ENCODE measurements at regions not wholly inside any gene's neighbourhood (a gene's known extent, or its start where the extent isn't known, plus 50 kb on each side); places are given as distances from the start of the nearest gene placed in this dataset.

GRCh38 chr2:6017736-6018286 is 325.6 kb downstream of the SOX11 start:
- no peak overlapping the region for H3K4me3 ChIP-seq (ENCODE audit: low read length)
- no peak for DNase-seq (ENCODE audit: low read depth)
- TF ChIP-seq CTCF (IDR thresholded peaks at IDR 0.05; ENCODE audit: insufficient read depth, low read depth, low read length, missing control alignments), result no peak

- H3K4me3 ChIP-seq (ENCODE audit: low read length), result no peak overlapping the region
- TF ChIP-seq CTCF (IDR thresholded peaks at IDR 0.05; ENCODE audit: insufficient read depth, low read depth, low read length, missing control alignments), result no peak
- DNase-seq (ENCODE audit: low read depth), result no peak
Measured at GRCh38 chr2:6024229-6024628, 332.0 kb downstream of the SOX11 start.

- no peak overlapping the region for H3K4me3 ChIP-seq (ENCODE audit: low read length)
- no peak for DNase-seq (ENCODE audit: low read depth)
- TF ChIP-seq CTCF (IDR thresholded peaks at IDR 0.05; ENCODE audit: insufficient read depth, low read depth, low read length, missing control alignments), result no peak
Measured at GRCh38 chr2:6024784-6025183, 332.6 kb downstream of the SOX11 start.

- no peak overlapping the region for H3K4me3 ChIP-seq (ENCODE audit: low read length)
- TF ChIP-seq CTCF (IDR thresholded peaks at IDR 0.05; ENCODE audit: insufficient read depth, low read depth, low read length, missing control alignments), result no peak
- DNase-seq (ENCODE audit: low read depth), result no peak
Measured at GRCh38 chr2:6025391-6025790, 333.2 kb downstream of the SOX11 start.

GRCh38 chr2:6027066-6027465 is 334.9 kb downstream of the SOX11 start:
- H3K4me3 ChIP-seq (ENCODE audit: low read length), result no peak overlapping the region
- peak; percentile 1 for DNase-seq (ENCODE audit: low read depth)
- no peak for TF ChIP-seq CTCF (IDR thresholded peaks at IDR 0.05; ENCODE audit: insufficient read depth, low read depth, low read length, missing control alignments)

GRCh38 chr2:6031200-6031867 is 339.1 kb downstream of the SOX11 start:
- H3K4me3 ChIP-seq (ENCODE audit: low read length), result no peak overlapping the region
- no peak for DNase-seq (ENCODE audit: low read depth)
- TF ChIP-seq CTCF (IDR thresholded peaks at IDR 0.05; ENCODE audit: insufficient read depth, low read depth, low read length, missing control alignments), result no peak

- no peak for DNase-seq (ENCODE audit: low read depth)
- no peak for TF ChIP-seq CTCF (IDR thresholded peaks at IDR 0.05; ENCODE audit: insufficient read depth, low read depth, low read length, missing control alignments)
- no peak overlapping the region for H3K4me3 ChIP-seq (ENCODE audit: low read length)
Measured at GRCh38 chr2:6036211-6036610, 344.0 kb downstream of the SOX11 start.
